Transverse colon (tissue), 4 donors: ENCODE measurements at regions not wholly inside any gene's neighbourhood (a gene's known extent, or its start where the extent isn't known, plus 50 kb on each side); places are given as distances from the start of the nearest gene placed in this dataset.

Source experiments
- EP300 ChIP-seq: sonication (generic); formaldehyde crosslinking; IDR thresholded peaks from one replicate; pipeline ENCODE4 v1.6.1; 2017; ENCODE audit warnings: antibody characterized with exemption, low read depth
- POLR2A ChIP-seq: fragments of 450-650 bp; IDR thresholded peaks from one replicate; pipeline ENCODE4 v1.6.1; 2016; ENCODE audit warnings: antibody characterized with exemption, mild to moderate bottlenecking, moderate library complexity
- POLR2AphosphoS5 ChIP-seq, 3 donors: sonication (generic); formaldehyde crosslinking; IDR thresholded peaks; one replicate each; pipeline ENCODE4 v1.6.1; 2016; ENCODE audit warnings: antibody characterized with exemption in 3 of 3
- TF ChIP-seq, protein P1 (sequence below), 5 experiments: fragments of 200-600 bp in 3 of 5; fragments of 450-650 bp in 2 of 5; sonication (generic) in 3 of 5; IDR thresholded peaks; 1 replicate in 2 of 5; 2 replicates in 3 of 5; pipeline ENCODE4 v1.5.1; 2016 to 2017; ENCODE audit warnings: antibody characterized with exemption in 5 of 5, inconsistent platforms in 3 of 5, mild to moderate bottlenecking in 2 of 5, moderate library complexity in 1 of 5

DNA sequence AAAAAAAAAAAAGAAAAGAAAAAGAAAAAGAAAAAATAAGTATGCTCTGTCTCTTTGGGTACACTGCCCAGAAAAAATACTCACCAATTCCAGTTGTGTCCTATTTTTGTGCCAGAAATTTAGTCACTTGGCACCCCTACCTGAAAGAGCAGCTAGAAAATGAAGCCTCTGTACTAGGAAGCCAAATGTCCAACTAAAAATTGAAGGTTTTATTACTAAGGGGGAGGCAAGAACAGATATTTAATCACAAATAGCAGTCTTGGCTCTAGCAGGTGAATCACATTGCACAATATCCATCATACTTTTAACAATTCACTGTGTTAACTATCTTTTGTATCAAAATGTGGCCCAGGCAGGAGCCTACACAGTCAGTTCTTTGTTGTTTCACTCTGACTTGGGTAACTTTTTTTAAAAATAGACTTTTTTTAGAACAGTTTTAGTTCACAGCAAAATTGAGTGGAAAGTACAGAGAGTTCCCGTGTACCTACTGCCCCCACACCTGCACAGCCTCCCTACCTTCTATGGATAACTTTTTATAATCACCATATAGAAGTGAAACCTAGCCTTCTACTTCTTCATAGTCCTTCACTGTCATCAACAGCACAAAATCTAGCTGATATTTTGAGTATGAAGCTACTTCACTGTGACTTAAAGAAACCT lies 87.1 kb upstream of the ATF7IP start:
- TF ChIP-seq POLR2A = no peak
- TF ChIP-seq, protein P1, sequence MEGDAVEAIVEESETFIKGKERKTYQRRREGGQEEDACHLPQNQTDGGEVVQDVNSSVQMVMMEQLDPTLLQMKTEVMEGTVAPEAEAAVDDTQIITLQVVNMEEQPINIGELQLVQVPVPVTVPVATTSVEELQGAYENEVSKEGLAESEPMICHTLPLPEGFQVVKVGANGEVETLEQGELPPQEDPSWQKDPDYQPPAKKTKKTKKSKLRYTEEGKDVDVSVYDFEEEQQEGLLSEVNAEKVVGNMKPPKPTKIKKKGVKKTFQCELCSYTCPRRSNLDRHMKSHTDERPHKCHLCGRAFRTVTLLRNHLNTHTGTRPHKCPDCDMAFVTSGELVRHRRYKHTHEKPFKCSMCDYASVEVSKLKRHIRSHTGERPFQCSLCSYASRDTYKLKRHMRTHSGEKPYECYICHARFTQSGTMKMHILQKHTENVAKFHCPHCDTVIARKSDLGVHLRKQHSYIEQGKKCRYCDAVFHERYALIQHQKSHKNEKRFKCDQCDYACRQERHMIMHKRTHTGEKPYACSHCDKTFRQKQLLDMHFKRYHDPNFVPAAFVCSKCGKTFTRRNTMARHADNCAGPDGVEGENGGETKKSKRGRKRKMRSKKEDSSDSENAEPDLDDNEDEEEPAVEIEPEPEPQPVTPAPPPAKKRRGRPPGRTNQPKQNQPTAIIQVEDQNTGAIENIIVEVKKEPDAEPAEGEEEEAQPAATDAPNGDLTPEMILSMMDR (IDR thresholded peaks at IDR 0.05) = no peak
- no peak for TF ChIP-seq EP300
- no peak for TF ChIP-seq POLR2AphosphoS5 (IDR thresholded peaks at IDR 0.05)
